HCT116 (cell line): ENCODE measurements at regions not wholly inside any gene's neighbourhood (a gene's known extent, or its start where the extent isn't known, plus 50 kb on each side); places are given as distances from the start of the nearest gene placed in this dataset.

Source experiments
- ATAC-seq: fragments of 200-7000 bp; cut with Tn5 transposase; 2 replicates; pipeline ENCODE4 v1.9.1; 2020; ENCODE audit warnings: mild to moderate bottlenecking, moderate library complexity
- BruUV-seq: library from RNA; stranded (reverse); fragments of 400-500 nt; replicated peaks from 2 replicates; lab custom pipeline; 2021; lab: Mats Ljungman, UMichigan
- CTCF ChIA-PET: fragments of 300-600 bp; sonication (Branson Sonifier 250); formaldehyde crosslinking; loops from one replicate; lab custom pipeline; 2021; ENCODE audit warnings: antibody characterized with exemption; lab: Charles Lee
- POLR2A ChIA-PET: fragments of 300-600, 350-600 bp; sonication (Branson Sonifier 250); formaldehyde crosslinking; loops from one replicate; lab custom pipeline; 2021; ENCODE audit warnings: antibody characterized with exemption; lab: Charles Lee
- RAD21 ChIA-PET, 2 experiments: fragments of 300-600 bp; sonication (Branson Sonifier 250); formaldehyde crosslinking; loops; one replicate each; lab custom pipeline; 2023; ENCODE audit warnings: low total read pairs in 2 of 2; ENCODE audit not compliant: uncharacterized antibody in 2 of 2, unreplicated experiment in 2 of 2, low non-redundant PET in 1 of 2; lab: Charles Lee
- DNase-seq: peaks from one replicate; pipeline ENCODE4 v3.0.0-alpha.2; 2010; ENCODE audit warnings: low read depth, low spot score
- H2AFZ ChIP-seq: fragments of 200-600 bp; shearing (Covaris generic), sonication (generic); 2 replicates; pipeline ENCODE4 v1.6.1; 2017; ENCODE audit warnings: low read depth, mixed run types, mixed read lengths, antibody characterized with exemption, low read length; ENCODE audit not compliant: poor library complexity, severe bottlenecking
- H3K27ac ChIP-seq: 2 replicates; pipeline ENCODE4 v1.5.1; 2012; ENCODE audit warnings: low read depth, low read length
- H3K27me3 ChIP-seq: fragments of 200-600 bp; sonication (generic); 2 replicates; pipeline ENCODE4 v1.6.1; 2016; ENCODE audit warnings: mixed run types, low read length, mixed read lengths; ENCODE audit not compliant: insufficient read depth
- H3K36me3 ChIP-seq, 2 experiments: fragments of 200-500 bp in 1 of 2; fragments of 200-600 bp in 1 of 2; sonication (Bioruptor generic) in 1 of 2; sonication (generic) in 1 of 2; 2 replicates each; pipeline versions ENCODE4 v1.5.1 to v1.6.1; 2014 to 2016; ENCODE audit warnings: low read length in 2 of 2, inconsistent platforms in 1 of 2, mixed read lengths in 1 of 2, mixed run types in 1 of 2; ENCODE audit not compliant: insufficient read depth in 2 of 2, control insufficient read depth in 1 of 2
- H3K4me1 ChIP-seq, 2 experiments: fragments of 200-600 bp in 1 of 2; sonication (generic) in 1 of 2; 2 replicates each; pipeline versions ENCODE4 v1.5.1 to v1.6.1; 2012 to 2017; ENCODE audit warnings: low read length in 2 of 2, inconsistent platforms in 1 of 2, mild to moderate bottlenecking in 1 of 2, mixed read lengths in 1 of 2, mixed run types in 1 of 2, moderate library complexity in 1 of 2; ENCODE audit not compliant: insufficient read depth in 2 of 2, control insufficient read depth in 1 of 2
- H3K4me2 ChIP-seq: fragments of 200-600 bp; sonication (generic); 2 replicates; pipeline ENCODE4 v1.6.1; 2017; ENCODE audit warnings: mixed run types, low read length, mixed read lengths
- H3K4me3 ChIP-seq, 2 experiments: fragments of 200-600 bp in 1 of 2; sonication (generic) in 1 of 2; replicated peaks in 1 of 2; 2 replicates each; pipeline ENCODE4 v1.5.1; 2011 to 2016; ENCODE audit warnings: low read length in 2 of 2, control low read depth in 1 of 2, low read depth in 1 of 2, mild to moderate bottlenecking in 1 of 2, mixed read lengths in 1 of 2, mixed run types in 1 of 2
- H3K79me2 ChIP-seq: fragments of 200-600 bp; sonication (generic); 2 replicates; pipeline ENCODE4 v1.6.1; 2017; ENCODE audit warnings: mild to moderate bottlenecking, mixed run types, low read length, moderate library complexity, mixed read lengths; ENCODE audit not compliant: insufficient read depth
- H3K9ac ChIP-seq: fragments of 200-600 bp; sonication (generic); 2 replicates; pipeline ENCODE4 v1.6.1; 2016; ENCODE audit warnings: low read length, mixed read lengths
- H3K9me2 ChIP-seq: fragments of 200-600 bp; sonication (generic), shearing (Covaris generic); 2 replicates; pipeline ENCODE4 v1.6.1; 2017; ENCODE audit warnings: mixed run types, mild to moderate bottlenecking, moderate library complexity; ENCODE audit not compliant: insufficient read depth
- H3K9me3 ChIP-seq, 2 experiments: fragments of 200-500 bp in 1 of 2; fragments of 200-600 bp in 1 of 2; sonication (Bioruptor generic) in 1 of 2; sonication (generic) in 1 of 2; 2 replicates each; pipeline ENCODE4 v1.6.1; 2014 to 2017; ENCODE audit warnings: low read length in 2 of 2, mixed read lengths in 2 of 2, inconsistent platforms in 1 of 2, low read depth in 1 of 2, mild to moderate bottlenecking in 1 of 2, mixed run types in 1 of 2, moderate library complexity in 1 of 2; ENCODE audit not compliant: control insufficient read depth in 1 of 2, insufficient read depth in 1 of 2
- H4K20me1 ChIP-seq: fragments of 200-600 bp; sonication (generic), shearing (Covaris generic); 2 replicates; pipeline ENCODE4 v1.6.1; 2017; ENCODE audit warnings: mixed run types, mild to moderate bottlenecking, moderate library complexity; ENCODE audit not compliant: insufficient read depth
- ATF3 ChIP-seq: IDR thresholded peaks from 2 replicates; pipeline ENCODE4 v1.6.1; 2012
- CTCF ChIP-seq, 3 experiments: fragments of 200-600 bp in 1 of 3; sonication (generic) in 1 of 3; IDR thresholded peaks in 2 of 3; conservative IDR thresholded peaks in 1 of 3; 2 replicates each; pipeline ENCODE4 v1.5.1; 2012 to 2017; ENCODE audit warnings: low read depth in 2 of 3, low read length in 2 of 3, antibody characterized with exemption in 1 of 3, borderline replicate concordance in 1 of 3, control low read depth in 1 of 3, mild to moderate bottlenecking in 1 of 3, mixed read lengths in 1 of 3, mixed run types in 1 of 3, moderate library complexity in 1 of 3; ENCODE audit not compliant: insufficient read depth in 1 of 3
- EZH2 ChIP-seq: fragments of 200-600 bp; sonication (generic); IDR thresholded peaks from 2 replicates; pipeline ENCODE4 v1.6.1; 2017; ENCODE audit warnings: antibody characterized with exemption, mixed run types
- EZH2phosphoT487 ChIP-seq: fragments of 200-600 bp; IDR thresholded peaks from 2 replicates; pipeline ENCODE4 v1.6.1; 2018; ENCODE audit warnings: antibody characterized with exemption, borderline replicate concordance
- FOSL1 ChIP-seq: IDR thresholded peaks from 2 replicates; pipeline ENCODE4 v1.6.1; 2012; ENCODE audit warnings: low read depth
- RAD21 ChIP-seq: IDR thresholded peaks from 2 replicates; pipeline ENCODE4 v1.6.1; 2012; ENCODE audit warnings: low read depth, mild to moderate bottlenecking
- REST ChIP-seq: IDR thresholded peaks from 2 replicates; pipeline ENCODE4 v1.6.1; 2012; ENCODE audit warnings: low read depth
- SRF ChIP-seq: IDR thresholded peaks from 2 replicates; pipeline ENCODE4 v1.6.1; 2012; ENCODE audit warnings: low read depth
- ZBTB33 ChIP-seq: IDR thresholded peaks from 2 replicates; pipeline ENCODE4 v1.6.1; 2011; ENCODE audit warnings: mild to moderate bottlenecking, low read length, moderate library complexity; ENCODE audit not compliant: insufficient replicate concordance; ENCODE audit errors: extremely low read depth
- ZNF274 ChIP-seq: fragments of 200-500 bp; sonication (Bioruptor generic); IDR thresholded peaks from 2 replicates; pipeline ENCODE4 v1.6.1; 2014; ENCODE audit warnings: mild to moderate bottlenecking, low read depth, low read length, inconsistent platforms
- intact Hi-C: fragments of 100-400 bp; cut with micrococcal nuclease; formaldehyde crosslinking; loops from 2 replicates; pipeline ENCODE4 v1.10.0; 2022

GRCh38 chr12:107144990-107145389 lies 51.6 kb upstream of the CRY1 start:
- Histone ChIP-seq H3K27me3 (no peaks in the 10 kb centered on the region), H3K9me3 (no peaks in the 10 kb centered on the region)
- RAD21 ChIA-PET: no interaction called here
- TF ChIP-seq EZH2phosphoT487 (no peak), FOSL1 (no peak), ZNF274 (no peak), RAD21 (no peak), REST (no peak), SRF (no peak), CTCF (IDR thresholded peaks at IDR 0.05 in 2 of 3, conservative IDR thresholded peaks at IDR 0.05 in 1 of 3; ENCODE audit: borderline replicate concordance in 1 of 3, insufficient read depth in 1 of 3, low read depth in 2 of 3, low read length in 2 of 3) (no peak), ATF3 (no peak), EZH2 (no peak), ZBTB33 (no peak)
- TF ChIP-seq, all 23 proteins: peak for 0
- Histone ChIP-seq H2AFZ (no peak overlapping the region), H3K9me2 (no peaks in the 10 kb centered on the region), H3K9ac (no peak overlapping the region), H4K20me1 (no peaks in the 10 kb centered on the region), H3K36me3 (no peaks in the 10 kb centered on the region), H3K27ac (no peak overlapping the region), H3K4me3 (no peak overlapping the region), H3K4me1 (peaks cover 0 to 6% of the 10 kb centered on the region in 2 experiments; a peak in 1 of 4 replicates), H3K4me2 (0 out of 2 replicates have a peak overlapping the region, but pooled peaks have one; percentile 13), H3K79me2 (no peaks in the 10 kb centered on the region)
- DNase-seq: no peak
- ChIA-PET CTCF (no interaction called here), POLR2A (no interaction called here)
- intact Hi-C loops: no loop called here
- no peak for ATAC-seq
- BruUV-seq: no TSS peak
